ENCODE measurements at regions not wholly inside any gene's neighbourhood (a gene's known extent, or its start where the extent isn't known, plus 50 kb on each side); places are given as distances from the start of the nearest gene placed in this dataset.

- no peak for DNase-seq (ENCODE audit: low read depth)
These were observed 1189.1 kb downstream of the GRIK2 start for GRCh38 chr6:102582569-102582968.

GRCh38 chr6:102581378-102582124 is 1188.0 kb downstream of the GRIK2 start:
- DNase-seq (ENCODE audit: low read depth): no peak

DNA sequence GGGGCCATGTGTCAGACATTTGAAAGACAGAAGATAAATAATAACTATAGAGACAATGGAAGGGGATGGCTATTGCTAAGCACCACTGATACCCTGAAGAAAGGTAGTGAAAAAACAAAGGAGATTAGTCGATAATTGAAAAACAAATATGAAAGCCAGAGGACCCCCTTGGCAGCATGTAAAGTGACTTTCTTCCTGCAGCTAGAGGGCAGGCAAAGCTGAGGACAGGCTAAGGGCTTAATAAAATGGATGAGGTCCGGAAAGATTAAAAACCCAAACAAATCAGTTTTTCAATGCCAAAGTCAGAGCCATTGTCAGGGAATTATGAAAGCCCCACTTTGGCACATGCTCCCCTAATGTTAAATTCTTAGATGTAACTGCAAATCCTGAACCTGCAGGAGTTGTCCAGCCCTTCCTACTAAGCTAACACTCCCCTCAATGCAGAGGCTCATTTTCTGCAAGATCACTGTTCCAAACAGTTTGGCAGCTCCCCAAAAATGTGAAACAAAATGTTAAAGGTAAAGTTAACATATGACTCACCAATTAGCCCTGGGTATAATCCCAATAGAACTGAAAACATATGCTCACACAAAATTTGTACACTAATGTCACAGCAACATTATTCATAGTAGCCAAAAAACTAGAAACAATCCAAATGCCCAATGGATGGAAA is 1177.9 kb downstream of the GRIK2 start:
- DNase-seq (ENCODE audit: low read depth): no peak

DNA sequence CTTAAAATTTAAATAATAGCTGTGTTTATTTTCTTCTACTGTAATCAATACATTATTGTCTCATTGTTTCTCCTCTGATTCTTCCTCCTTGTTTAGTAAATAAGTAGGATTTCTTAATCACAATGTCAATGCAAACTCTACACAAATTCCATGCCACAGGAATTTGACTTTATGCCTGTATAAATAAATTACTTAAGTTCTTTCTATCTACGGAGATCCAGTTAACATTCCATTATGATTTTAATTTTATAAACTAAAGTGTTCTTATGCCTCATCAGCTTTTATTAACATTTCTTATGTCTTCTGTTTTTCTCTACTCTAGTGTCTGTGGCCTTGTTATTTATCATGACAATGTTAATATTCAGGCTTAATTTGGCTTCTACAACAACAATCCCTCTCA is 1169.2 kb downstream of the GRIK2 start:
- DNase-seq (ENCODE audit: low read depth): no peak

GRCh38 chr6:102553214-102553613 is 1159.7 kb downstream of the GRIK2 start:
- DNase-seq (ENCODE audit: low read depth): no peak

- DNase-seq (ENCODE audit: low read depth): no peak
These were observed 1155.8 kb downstream of the GRIK2 start for GRCh38 chr6:102549221-102549874.

DNA sequence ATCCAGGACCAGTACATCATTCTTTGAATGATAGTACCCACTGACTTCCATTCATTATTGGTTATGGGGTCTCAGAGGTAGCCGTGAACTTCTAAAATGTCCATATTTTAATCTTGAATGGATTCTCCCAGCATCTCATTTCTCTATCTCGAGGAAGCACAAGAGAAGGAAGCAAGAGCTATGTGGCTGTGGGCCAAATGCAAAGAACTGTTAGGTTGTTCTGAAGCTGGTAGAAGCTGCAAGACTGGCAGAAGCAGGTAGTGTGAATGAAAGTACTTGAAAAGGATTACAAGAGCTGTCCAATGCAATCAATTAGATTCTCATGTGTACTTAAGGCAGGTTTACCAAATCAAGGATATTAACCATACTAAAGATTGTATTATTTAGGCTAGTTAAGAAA is 1131.8 kb downstream of the GRIK2 start:
- DNase-seq (ENCODE audit: low read depth): no peak

GRCh38 chr6:102520966-102521365 is 1127.5 kb downstream of the GRIK2 start:
- DNase-seq (ENCODE audit: low read depth): no peak

- DNase-seq (ENCODE audit: low read depth): no peak
These were observed 1124.0 kb downstream of the GRIK2 start for GRCh38 chr6:102517506-102517905.

GRCh38 chr6:102501615-102502014 is 1108.1 kb downstream of the GRIK2 start:
- DNase-seq (ENCODE audit: low read depth): no peak

GRCh38 chr6:102494808-102495207 is 1101.3 kb downstream of the GRIK2 start:
- DNase-seq (ENCODE audit: low read depth): no peak

GRCh38 chr6:102493485-102493884 is 1100.0 kb downstream of the GRIK2 start:
- no peak for DNase-seq (ENCODE audit: low read depth)

DNA sequence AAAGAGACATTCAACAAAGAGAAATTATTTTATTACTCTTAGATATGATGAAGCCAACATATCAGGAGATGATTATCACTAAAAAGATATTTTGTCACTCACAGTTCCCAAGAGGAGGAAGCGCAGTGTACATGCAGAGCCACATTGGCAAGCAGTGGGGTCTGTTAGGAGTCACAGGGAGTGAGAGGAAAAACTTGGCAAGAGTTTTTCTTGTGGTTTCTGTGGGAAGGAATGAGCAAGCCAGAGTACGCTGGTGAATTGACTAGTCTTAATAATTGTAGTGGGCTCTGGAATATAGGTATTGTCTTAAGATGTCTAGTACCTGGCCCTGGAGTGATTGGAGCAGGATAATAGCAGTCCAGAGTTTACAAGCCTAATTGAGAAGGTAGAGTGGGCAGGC is 1095.2 kb downstream of the GRIK2 start:
- DNase-seq (ENCODE audit: low read depth): peak; percentile 44

DNA sequence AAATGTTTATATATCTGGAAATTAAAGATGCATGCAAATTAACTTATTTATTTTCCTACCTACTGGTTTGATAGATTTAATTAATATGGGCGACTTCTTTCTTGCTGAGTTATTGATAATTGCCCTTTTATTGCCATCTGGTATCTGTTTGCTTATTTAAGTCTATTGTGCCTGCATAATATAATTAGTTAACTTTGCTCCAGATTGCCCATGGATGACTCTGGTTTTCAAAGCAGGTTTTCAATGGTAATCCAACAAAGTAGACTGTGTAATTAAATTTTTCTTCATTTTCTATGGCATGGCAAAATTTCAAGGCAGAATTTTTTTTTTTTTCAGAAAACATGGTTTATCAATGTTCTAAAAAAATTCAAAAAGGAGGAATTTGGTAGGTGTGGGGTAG is 1092.0 kb downstream of the GRIK2 start:
- no peak for DNase-seq (ENCODE audit: low read depth)

DNA sequence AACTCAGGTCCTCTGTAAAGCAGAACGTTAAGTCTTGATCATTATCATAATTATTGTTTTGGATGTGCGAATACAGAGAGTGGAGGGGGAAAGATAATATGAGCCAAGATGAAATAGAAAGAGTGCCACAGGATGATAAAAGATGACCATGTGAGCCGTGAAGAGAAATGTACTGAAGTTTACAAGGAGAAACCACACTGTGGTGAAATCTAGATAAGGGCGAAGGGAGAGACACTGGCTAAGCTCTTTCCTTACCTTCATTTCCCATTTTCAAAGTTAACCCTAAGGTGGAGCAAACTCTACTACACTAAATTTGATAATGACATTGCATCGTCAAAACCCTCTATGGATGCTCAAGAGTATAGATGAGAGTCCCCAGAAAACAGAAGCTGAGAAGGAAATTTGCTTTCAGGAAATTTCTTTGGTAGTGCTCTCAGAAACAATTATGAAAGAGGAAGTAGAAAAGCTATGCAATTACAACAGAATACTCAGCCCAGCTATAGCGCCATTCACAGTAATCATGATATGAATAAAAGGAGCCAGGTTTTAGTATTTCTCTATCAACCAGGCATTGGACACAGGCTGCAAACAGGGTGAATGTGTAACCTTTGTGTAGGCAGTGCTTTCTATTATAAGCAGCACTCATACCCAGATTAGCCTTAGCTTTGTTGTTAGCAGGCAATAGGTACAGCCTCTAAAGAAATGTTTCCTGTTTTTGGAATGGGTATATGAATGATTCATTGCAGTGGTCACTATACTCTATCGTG is 1080.7 kb downstream of the GRIK2 start:
- DNase-seq (ENCODE audit: low read depth): no peak

DNA sequence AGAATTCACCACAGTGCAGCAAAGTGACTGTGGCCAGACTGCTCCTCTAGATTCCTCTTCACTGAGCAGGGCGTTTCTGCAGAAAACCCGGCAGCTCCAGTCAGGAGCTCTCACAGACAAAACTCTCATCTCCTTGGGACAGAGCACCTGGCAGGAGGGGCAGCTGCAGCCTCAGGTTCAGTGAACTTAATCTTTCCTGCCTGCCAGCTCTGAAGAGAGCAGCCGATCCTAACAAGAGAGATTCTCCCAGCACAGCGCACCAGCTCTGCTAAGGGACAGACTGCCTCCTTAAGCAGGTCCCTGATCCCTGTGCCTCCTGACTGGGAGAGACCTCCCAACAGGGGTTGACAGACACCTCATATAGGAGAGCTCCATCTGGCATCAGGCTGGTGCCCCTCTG is 1065.5 kb downstream of the GRIK2 start:
- no peak for DNase-seq (ENCODE audit: low read depth)

GRCh38 chr6:102438171-102438570 is 1044.7 kb downstream of the GRIK2 start:
- no peak for DNase-seq (ENCODE audit: low read depth)

DNA sequence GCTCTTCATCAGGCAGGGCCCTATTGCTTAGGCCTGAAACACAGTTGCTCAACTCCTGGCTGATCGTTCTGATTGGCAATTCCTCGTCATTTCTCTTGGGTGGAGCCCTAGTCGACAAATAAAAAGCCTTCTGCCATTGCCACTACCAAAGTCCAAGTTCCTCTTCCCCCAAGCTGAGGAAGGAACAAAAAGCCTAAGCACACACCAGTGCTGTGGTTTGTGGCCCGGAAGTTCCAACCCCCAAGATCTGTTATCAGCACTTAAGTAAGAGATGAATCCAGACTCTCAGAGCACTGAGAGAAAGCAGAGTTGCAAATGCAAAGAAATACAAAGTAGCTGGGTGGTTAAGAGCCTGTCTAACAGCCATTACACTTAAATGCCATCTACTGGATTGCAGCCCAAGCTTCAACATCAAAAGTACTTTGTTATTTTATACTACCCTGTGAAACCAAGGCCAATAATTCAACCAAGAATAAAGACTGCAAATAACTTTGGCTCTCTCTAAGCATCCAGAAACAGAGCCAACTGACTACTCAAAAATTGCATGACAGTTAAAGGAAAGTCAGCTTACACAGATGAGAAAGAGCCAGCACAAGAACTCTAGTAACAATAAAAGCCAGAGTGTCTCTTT is 1024.0 kb downstream of the GRIK2 start:
- no peak for DNase-seq (ENCODE audit: low read depth)

DNA sequence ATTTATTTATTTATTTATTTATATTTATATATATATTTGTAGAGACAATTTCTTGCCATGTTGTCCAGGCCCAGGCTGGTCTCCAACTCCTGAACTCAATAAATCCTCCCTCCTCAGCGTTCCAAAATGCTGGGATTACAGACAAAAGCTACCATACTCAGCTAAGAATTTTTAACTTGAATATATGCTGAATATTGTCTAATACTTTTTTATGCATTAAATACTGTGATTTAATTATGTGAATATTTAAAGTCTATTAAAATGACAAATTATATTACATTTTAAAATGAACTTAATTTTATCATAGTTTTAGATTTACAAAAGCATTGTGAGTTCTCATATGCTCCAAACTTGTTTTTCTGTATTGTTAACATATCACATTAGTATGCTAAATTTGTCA is 1022.4 kb downstream of the GRIK2 start:
- DNase-seq (ENCODE audit: low read depth): no peak

DNA sequence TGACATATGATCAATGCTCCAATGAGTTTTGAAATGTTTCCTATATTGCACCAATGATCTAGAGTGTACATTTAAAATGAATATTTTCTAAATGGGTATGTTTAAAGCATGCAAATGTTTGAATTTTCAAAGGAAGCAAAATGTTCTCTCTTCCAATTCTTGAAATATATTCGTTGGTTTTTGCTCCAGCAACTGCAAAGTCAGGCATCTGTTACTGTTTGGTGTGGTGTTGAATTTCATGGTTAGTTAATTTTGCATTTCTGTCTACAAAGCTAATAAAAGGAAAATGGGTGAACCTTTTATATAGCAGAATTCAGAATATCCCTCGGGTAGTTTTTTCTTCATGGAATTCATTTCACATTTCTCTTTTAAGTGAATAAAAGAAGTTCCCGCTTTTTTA is 1018.3 kb downstream of the GRIK2 start:
- no peak for DNase-seq (ENCODE audit: low read depth)

- DNase-seq (ENCODE audit: low read depth): peak; percentile 8
These were observed 1014.6 kb downstream of the GRIK2 start for GRCh38 chr6:102407886-102408741.

Data from HS-5 (cell line).